Right lobe of liver (tissue), 6 donors: ENCODE measurements at regions not wholly inside any gene's neighbourhood (a gene's known extent, or its start where the extent isn't known, plus 50 kb on each side); places are given as distances from the start of the nearest gene placed in this dataset.
"Not testable (repeated sequence)": the region's sequence is repeated elsewhere in the genome, so short reads cannot be mapped to it uniquely, and the experiment has no call there.

Experiments used
- ATAC-seq, 4 donors: fragments of 200-7000 bp; cut with Tn5 transposase; one replicate each; pipeline ENCODE4 v1.9.1; 2020; ENCODE audit warnings: mild to moderate bottlenecking in 4 of 4, moderate library complexity in 4 of 4
- DNase-seq, 3 donors: peaks; one replicate each; pipeline ENCODE4 v3.0.0-alpha.2; 2020
- H3K27ac ChIP-seq, 3 donors: fragments of 200-600 bp; one replicate each; pipeline ENCODE4 v1.8.0; 2022
- H3K27me3 ChIP-seq, 2 donors: fragments of 200-600 bp; one replicate each; pipeline ENCODE4 v1.8.0; 2022
- H3K36me3 ChIP-seq, 4 donors: fragments of 200-600 bp; sonication (generic) in 1 of 4; one replicate each; pipeline versions ENCODE4 v1.5.1 to v1.8.0; 2017 to 2022; ENCODE audit warnings: control low read depth in 1 of 4
- H3K4me1 ChIP-seq, 4 donors: fragments of 200-600 bp; sonication (generic) in 1 of 4; one replicate each; pipeline versions ENCODE4 v1.5.1 to v1.8.0; 2017 to 2022; ENCODE audit warnings: control low read depth in 1 of 4
- H3K4me3 ChIP-seq, 3 donors: fragments of 200-600 bp; one replicate each; pipeline ENCODE4 v1.8.0; 2022
- H3K9me3 ChIP-seq, 4 donors: fragments of 200-600 bp; sonication (generic) in 1 of 4; one replicate each; pipeline versions ENCODE4 v1.5.1 to v1.8.0; 2017 to 2022; ENCODE audit warnings: control low read depth in 1 of 4
- POLR2A ChIP-seq: fragments of 450-650 bp; IDR thresholded peaks from one replicate; pipeline ENCODE4 v1.6.1; 2017; ENCODE audit warnings: antibody characterized with exemption, mild to moderate bottlenecking
- WGBS: methylation state at CpG from one replicate; pipeline ENCODE4 v1.1.6; 2018; ENCODE audit warnings: low coverage, low lambda C conversion rate; ENCODE audit not compliant: insufficient coverage; ENCODE audit errors: missing lambda C conversion rate; 5-methylcytosine and 5-hydroxymethylcytosine counted together
- intact Hi-C, 2 donors: fragments of 100-400 bp; cut with DNase I; formaldehyde crosslinking; loops; one replicate each; pipeline versions ENCODE4 v1.11.2 to v1.14.1; 2022
- TF ChIP-seq, protein P1 (sequence below), 4 donors: fragments of 200-600 bp in 3 of 4; fragments of 450-650 bp in 1 of 4; IDR thresholded peaks; one replicate each; pipeline versions ENCODE4 v1.5.1 to v1.8.0; 2016 to 2022; ENCODE audit warnings: antibody characterized with exemption in 4 of 4, mild to moderate bottlenecking in 2 of 4
- donor health status: DM: no; HTN: yes; CAD: no.
- donor health status: DM: no; HTN: no; CAD: no.
- donor health status: DM: no; HTN: no; CAD: no.
- donor health status: DM: no; HTN: yes; CAD: no.
- donor health status: DM: no; HTN: yes; CAD: no.

DNA sequence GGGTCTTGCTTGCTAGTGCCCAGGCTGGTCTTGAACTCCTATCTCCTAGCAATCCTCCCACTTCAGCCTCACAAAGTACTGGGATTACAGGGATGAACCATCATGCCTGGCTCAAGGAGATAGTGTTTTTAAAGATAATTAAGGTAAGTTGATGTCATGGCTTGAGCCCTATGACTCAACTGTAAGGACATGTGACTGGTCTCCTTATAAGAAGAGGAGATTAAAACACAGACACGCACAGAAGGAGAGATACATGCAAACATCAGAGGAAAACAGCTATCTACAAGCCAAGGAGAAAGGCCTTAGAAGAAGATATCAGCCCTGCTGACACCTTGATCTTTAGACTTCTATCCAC is 220.4 kb upstream of the GADL1 start:
- H3K27me3 ChIP-seq = no peaks in the 10 kb centered on the region
- no peak overlapping the region for H3K4me3 ChIP-seq
- no peaks in the 10 kb centered on the region for H3K36me3 ChIP-seq
- DNase-seq (no peak), ATAC-seq (no peak)
- H3K27ac ChIP-seq = no peak overlapping the region
- no peaks in the 10 kb centered on the region for H3K4me1 ChIP-seq
- WGBS = 40% methylated on average over 1 of the region's 1 CpG
- intact Hi-C loops = no loop called here
- TF ChIP-seq, protein P1, sequence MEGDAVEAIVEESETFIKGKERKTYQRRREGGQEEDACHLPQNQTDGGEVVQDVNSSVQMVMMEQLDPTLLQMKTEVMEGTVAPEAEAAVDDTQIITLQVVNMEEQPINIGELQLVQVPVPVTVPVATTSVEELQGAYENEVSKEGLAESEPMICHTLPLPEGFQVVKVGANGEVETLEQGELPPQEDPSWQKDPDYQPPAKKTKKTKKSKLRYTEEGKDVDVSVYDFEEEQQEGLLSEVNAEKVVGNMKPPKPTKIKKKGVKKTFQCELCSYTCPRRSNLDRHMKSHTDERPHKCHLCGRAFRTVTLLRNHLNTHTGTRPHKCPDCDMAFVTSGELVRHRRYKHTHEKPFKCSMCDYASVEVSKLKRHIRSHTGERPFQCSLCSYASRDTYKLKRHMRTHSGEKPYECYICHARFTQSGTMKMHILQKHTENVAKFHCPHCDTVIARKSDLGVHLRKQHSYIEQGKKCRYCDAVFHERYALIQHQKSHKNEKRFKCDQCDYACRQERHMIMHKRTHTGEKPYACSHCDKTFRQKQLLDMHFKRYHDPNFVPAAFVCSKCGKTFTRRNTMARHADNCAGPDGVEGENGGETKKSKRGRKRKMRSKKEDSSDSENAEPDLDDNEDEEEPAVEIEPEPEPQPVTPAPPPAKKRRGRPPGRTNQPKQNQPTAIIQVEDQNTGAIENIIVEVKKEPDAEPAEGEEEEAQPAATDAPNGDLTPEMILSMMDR (IDR thresholded peaks at IDR 0.05) = no peak
- no peak for TF ChIP-seq POLR2A
- H3K9me3 ChIP-seq = no peaks in the 10 kb centered on the region

GRCh38 chr3:31115531-31115930 is 221.1 kb upstream of the GADL1 start:
- H3K27ac ChIP-seq, ATAC-seq, H3K4me1 ChIP-seq, H3K9me3 ChIP-seq, H3K4me3 ChIP-seq, intact Hi-C loops, H3K36me3 ChIP-seq, DNase-seq, H3K27me3 ChIP-seq: not testable (repeated sequence)
- WGBS = 85% methylated on average over 2 of the region's 2 CpGs

DNA sequence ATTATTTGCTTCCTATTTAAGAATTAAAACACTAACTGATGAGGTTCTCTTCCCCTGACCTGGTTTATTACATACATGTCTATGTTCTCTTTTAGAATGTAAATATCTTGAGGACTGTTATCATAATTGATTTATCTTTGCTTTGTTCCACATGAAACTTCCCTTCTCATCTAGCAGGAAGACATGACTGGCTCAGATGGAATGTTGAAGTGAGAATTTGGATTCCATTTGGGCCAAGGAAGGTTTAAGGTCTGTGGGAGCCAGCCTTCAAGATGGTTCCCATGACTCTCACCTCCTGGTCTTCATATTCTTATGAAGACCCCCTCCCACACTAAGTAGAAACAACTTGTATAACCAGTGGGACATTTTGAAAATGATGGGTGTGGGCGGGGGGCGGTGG is 222.2 kb upstream of the GADL1 start:
- Histone ChIP-seq H3K27ac (no peak overlapping the region), H3K4me3 (no peak overlapping the region), H3K27me3 (no peaks in the 10 kb centered on the region), H3K4me1 (no peaks in the 10 kb centered on the region), H3K9me3 (no peaks in the 10 kb centered on the region), H3K36me3 (no peaks in the 10 kb centered on the region)
- DNase-seq (no peak), ATAC-seq (no peak)
- intact Hi-C loops = no loop called here
- no peak for TF ChIP-seq POLR2A
- no CpG with 5 or more reads among the region's 2 CpGs for WGBS

GRCh38 chr3:31117854-31118253 is 223.4 kb upstream of the GADL1 start:
- 73% methylated on average over 2 of the region's 2 CpGs for WGBS
- no peak overlapping the region for H3K4me3 ChIP-seq
- no peak for DNase-seq
- no peak for ATAC-seq
- intact Hi-C loops = no loop called here
- H3K4me1 ChIP-seq = no peaks in the 10 kb centered on the region
- TF ChIP-seq POLR2A = no peak
- TF ChIP-seq, protein P1 (IDR thresholded peaks at IDR 0.05) = no peak
- no peaks in the 10 kb centered on the region for H3K9me3 ChIP-seq
- no peaks in the 10 kb centered on the region for H3K36me3 ChIP-seq
- H3K27ac ChIP-seq = no peak overlapping the region
- H3K27me3 ChIP-seq = no peaks in the 10 kb centered on the region

- Histone ChIP-seq H3K36me3 (no peaks in the 10 kb centered on the region), H3K4me3 (no peak overlapping the region), H3K27ac (no peak overlapping the region), H3K27me3 (no peaks in the 10 kb centered on the region), H3K9me3 (no peaks in the 10 kb centered on the region), H3K4me1 (no peaks in the 10 kb centered on the region)
- DNase-seq (no peak), ATAC-seq (no peak)
- intact Hi-C loops = no loop called here
- 47% methylated on average over 1 of the region's 1 CpG for WGBS
- TF ChIP-seq, protein P1 (IDR thresholded peaks at IDR 0.05) = no peak
- no peak for TF ChIP-seq POLR2A
These were observed 229.9 kb upstream of the GADL1 start for GRCh38 chr3:31124373-31124772.

DNA sequence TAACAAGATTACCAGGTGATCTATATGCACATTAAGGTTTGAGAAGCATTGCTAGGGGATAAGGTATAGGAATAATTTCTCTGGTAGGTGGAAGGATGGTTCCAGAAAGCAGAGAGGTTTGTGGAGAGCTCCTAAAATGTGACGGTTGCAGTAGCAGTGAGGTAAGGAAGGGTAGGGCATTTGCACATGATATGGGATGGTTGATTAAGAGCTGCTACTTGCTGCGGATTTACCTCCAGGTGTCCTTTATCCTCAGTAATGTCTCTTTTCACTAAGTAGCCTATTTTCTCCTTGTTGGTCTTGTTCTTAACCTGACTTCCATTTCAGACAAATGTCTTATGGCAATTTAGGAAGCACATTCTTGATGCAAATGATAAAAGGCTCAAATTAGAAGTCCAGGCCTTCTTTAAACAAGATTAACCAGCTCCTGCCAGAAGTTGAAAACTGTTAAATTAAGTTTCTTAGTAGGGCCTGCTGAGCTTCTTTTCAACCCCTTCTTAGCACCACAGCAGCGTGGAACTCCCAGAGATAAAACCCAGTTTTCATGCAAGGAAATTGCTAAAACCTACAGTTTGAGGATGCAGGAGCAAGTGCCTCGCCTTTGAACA is 231.1 kb upstream of the GADL1 start:
- H3K36me3 ChIP-seq = no peaks in the 10 kb centered on the region
- ATAC-seq (no peak), DNase-seq (no peak)
- intact Hi-C loops = no loop called here
- H3K27me3 ChIP-seq = no peaks in the 10 kb centered on the region
- TF ChIP-seq POLR2A = no peak
- TF ChIP-seq, protein P1 (IDR thresholded peaks at IDR 0.05) = no peak
- H3K9me3 ChIP-seq = no peaks in the 10 kb centered on the region
- no peak overlapping the region for H3K4me3 ChIP-seq
- 87% methylated on average over 4 of the region's 4 CpGs for WGBS
- H3K27ac ChIP-seq = no peak overlapping the region
- H3K4me1 ChIP-seq = no peaks in the 10 kb centered on the region
